GM21717 (cell line): ENCODE measurements at regions not wholly inside any gene's neighbourhood (a gene's known extent, or its start where the extent isn't known, plus 50 kb on each side); places are given as distances from the start of the nearest gene placed in this dataset.
A peak's percentile ranks its signal among the peaks of the same experiment; 100 is the strongest.

Source experiments
- ATAC-seq: cut with Tn5 transposase; IDR thresholded peaks from one replicate; pipeline ENCODE4 v1.9.1; 2021; ENCODE audit warnings: mild to moderate bottlenecking, moderate library complexity; ENCODE audit not compliant: unreplicated experiment

- ATAC-seq, result no peak
Measured at GRCh38 chr14:58780185-58780584, 142.4 kb downstream of the DACT1 start.

- ATAC-seq, result no peak
Measured at GRCh38 chr14:58780605-58781004, 142.8 kb downstream of the DACT1 start.

GRCh38 chr14:58782011-58782410 lies 144.2 kb downstream of the DACT1 start:
- no peak for ATAC-seq

GRCh38 chr14:58783792-58784511 lies 146.2 kb downstream of the DACT1 start:
- ATAC-seq, result no peak

- no peak for ATAC-seq
Measured at GRCh38 chr14:58784931-58785330, 147.2 kb downstream of the DACT1 start.

GRCh38 chr14:58785701-58786100 lies 147.9 kb downstream of the DACT1 start:
- no peak for ATAC-seq

- ATAC-seq, result no peak
Measured at GRCh38 chr14:58787592-58787991, 149.8 kb downstream of the DACT1 start.

GRCh38 chr14:58788655-58789503 lies 151.1 kb downstream of the DACT1 start:
- ATAC-seq, result no peak

GRCh38 chr14:58789736-58790135 lies 152.0 kb downstream of the DACT1 start:
- ATAC-seq, result no peak

GRCh38 chr14:58792416-58792815 lies 154.7 kb downstream of the DACT1 start:
- ATAC-seq, result no peak

GRCh38 chr14:58793131-58793740 lies 155.5 kb downstream of the DACT1 start:
- ATAC-seq, result no peak

- ATAC-seq, result peak; percentile 27
Measured at GRCh38 chr14:58794993-58795762, 157.4 kb downstream of the DACT1 start.

GRCh38 chr14:58796242-58797009 lies 158.7 kb downstream of the DACT1 start:
- peak; percentile 41 for ATAC-seq

- ATAC-seq, result peak; percentile 71
Measured at GRCh38 chr14:58797010-58797429, 159.3 kb downstream of the DACT1 start.

GRCh38 chr14:58798173-58798572 lies 160.4 kb downstream of the DACT1 start:
- no peak for ATAC-seq

- no peak for ATAC-seq
Measured at GRCh38 chr14:58801086-58801485, 163.3 kb downstream of the DACT1 start.

GRCh38 chr14:58805057-58805456 lies 167.3 kb downstream of the DACT1 start:
- ATAC-seq, result no peak

GRCh38 chr14:58805605-58806409 lies 168.0 kb downstream of the DACT1 start:
- ATAC-seq, result no peak

GRCh38 chr14:58807191-58807590 lies 169.4 kb downstream of the DACT1 start:
- no peak for ATAC-seq
